ENCODE measurements at regions not wholly inside any gene's neighbourhood (a gene's known extent, or its start where the extent isn't known, plus 50 kb on each side); places are given as distances from the start of the nearest gene placed in this dataset.

GRCh38 chr1:34618381-34618780 is 136.5 kb upstream of the GJB5 start:
- DNase-seq = no peak

- no peak for DNase-seq
Measured at GRCh38 chr1:34619256-34619655, 135.6 kb upstream of the GJB5 start.

GRCh38 chr1:34621916-34622315 is 132.9 kb upstream of the GJB5 start:
- no peak for DNase-seq

GRCh38 chr1:34625521-34626015 is 129.3 kb upstream of the GJB5 start:
- DNase-seq = peak in 1 of 2 donors; percentile 1

- DNase-seq = no peak
Measured at GRCh38 chr1:34627465-34628240, 127.2 kb upstream of the GJB5 start.

GRCh38 chr1:34631126-34631525 is 123.7 kb upstream of the GJB5 start:
- DNase-seq = no peak

- no peak for DNase-seq
Measured at GRCh38 chr1:34639701-34640100, 115.1 kb upstream of the GJB5 start.

- DNase-seq = no peak
Measured at GRCh38 chr1:34640654-34641401, 114.0 kb upstream of the GJB5 start.

GRCh38 chr1:34642679-34643078 is 112.2 kb upstream of the GJB5 start:
- no peak for DNase-seq

- DNase-seq = no peak
Measured at GRCh38 chr1:34645109-34645688, 109.6 kb upstream of the GJB5 start.

GRCh38 chr1:34645919-34646318 is 108.9 kb upstream of the GJB5 start:
- DNase-seq = no peak

- DNase-seq = no peak
Measured at GRCh38 chr1:34648501-34648900, 106.3 kb upstream of the GJB5 start.

- DNase-seq = no peak
Measured at GRCh38 chr1:34650090-34650489, 104.8 kb upstream of the GJB5 start.

GRCh38 chr1:34650800-34651199 is 104.0 kb upstream of the GJB5 start:
- DNase-seq = no peak

GRCh38 chr1:34653110-34653509 is 101.7 kb upstream of the GJB5 start:
- DNase-seq = no peak

- DNase-seq = no peak
Measured at GRCh38 chr1:34655206-34655874, 99.5 kb upstream of the GJB5 start.

- no peak for DNase-seq
Measured at GRCh38 chr1:34655875-34656240, 99.0 kb upstream of the GJB5 start.

- DNase-seq = no peak
Measured at GRCh38 chr1:34656299-34656698, 98.5 kb upstream of the GJB5 start.

GRCh38 chr1:34656731-34657130 is 98.1 kb upstream of the GJB5 start:
- DNase-seq = no peak

- DNase-seq = no peak
Measured at GRCh38 chr1:34657266-34657665, 97.6 kb upstream of the GJB5 start.

GRCh38 chr1:34657849-34658248 is 97.0 kb upstream of the GJB5 start:
- DNase-seq = no peak

- no peak for DNase-seq
Measured at GRCh38 chr1:34663031-34663430, 91.8 kb upstream of the GJB5 start.

- no peak for DNase-seq
Measured at GRCh38 chr1:34668063-34668462, 86.8 kb upstream of the GJB5 start.

Measured in inflammatory macrophage treated with lipopolysaccharide for 1 hour (primary cell).